Caco-2 (cell line): ENCODE measurements at regions not wholly inside any gene's neighbourhood (a gene's known extent, or its start where the extent isn't known, plus 50 kb on each side); places are given as distances from the start of the nearest gene placed in this dataset.

Experiments
- BruUV-seq: library from RNA; stranded (reverse); fragments of 400-500 nt; replicated peaks from 2 replicates; lab custom pipeline; 2021; lab: Mats Ljungman, UMichigan
- CTCF ChIA-PET: fragments of 300-600 bp; sonication (Branson Sonifier 250); formaldehyde crosslinking; loops from one replicate; lab custom pipeline; 2022; ENCODE audit warnings: antibody characterized with exemption; lab: Charles Lee
- POLR2A ChIA-PET: fragments of 300-600 bp; sonication (Branson Sonifier 250); formaldehyde crosslinking; loops from one replicate; lab custom pipeline; 2022; ENCODE audit warnings: antibody characterized with exemption; lab: Charles Lee
- DNase-seq, 2 experiments: peaks; one replicate each; pipeline versions ENCODE4 v3.0.0 to v3.0.0-alpha.2; 2020 to 2022
- H3K27me3 ChIP-seq: replicated peaks from 2 replicates; pipeline ENCODE4 v1.6.0; 2011; ENCODE audit warnings: low read length; ENCODE audit not compliant: control insufficient read depth, insufficient read depth
- H3K36me3 ChIP-seq: 2 replicates; pipeline ENCODE4 v1.5.1; 2011; ENCODE audit warnings: low read length; ENCODE audit not compliant: control insufficient read depth, insufficient read depth
- H3K4me1 ChIP-seq: fragments of 250-450 bp; sonication (Bioruptor Pico); 2 replicates; pipeline ENCODE4 v1.5.1; 2020; ENCODE audit warnings: mild to moderate bottlenecking
- H3K4me3 ChIP-seq: 2 replicates; pipeline ENCODE4 v1.5.1; 2011; ENCODE audit warnings: low read depth, mild to moderate bottlenecking, control low read depth, low read length
- H3K9me3 ChIP-seq: fragments of 250-450 bp; sonication (Bioruptor Pico); 2 replicates; pipeline ENCODE4 v1.5.1; 2020; ENCODE audit warnings: mild to moderate bottlenecking, moderate library complexity
- H3K27ac Mint-ChIP-seq: one replicate; pipeline ENCODE4 v1.8.0; 2022; ENCODE audit warnings: mixed read lengths; ENCODE audit not compliant: unreplicated experiment
- H3K27me3 Mint-ChIP-seq: one replicate; pipeline ENCODE4 v1.8.0; 2022; ENCODE audit warnings: mixed read lengths; ENCODE audit not compliant: insufficient read depth, unreplicated experiment
- H3K36me3 Mint-ChIP-seq: one replicate; pipeline ENCODE4 v1.8.0; 2022; ENCODE audit warnings: mild to moderate bottlenecking, mixed read lengths; ENCODE audit not compliant: insufficient read depth, unreplicated experiment
- H3K4me1 Mint-ChIP-seq: one replicate; pipeline ENCODE4 v1.8.0; 2022; ENCODE audit warnings: low read depth, mixed read lengths; ENCODE audit not compliant: unreplicated experiment
- H3K4me3 Mint-ChIP-seq: one replicate; pipeline ENCODE4 v1.8.0; 2022; ENCODE audit warnings: mild to moderate bottlenecking, moderate library complexity, mixed read lengths; ENCODE audit not compliant: unreplicated experiment
- H3K9me3 Mint-ChIP-seq: one replicate; pipeline ENCODE4 v1.8.0; 2022; ENCODE audit warnings: mixed read lengths; ENCODE audit not compliant: unreplicated experiment
- CTCF ChIP-seq, 2 experiments: fragments of 200-600 bp in 1 of 2; IDR thresholded peaks; 1 replicate in 1 of 2; 2 replicates in 1 of 2; pipeline versions ENCODE4 v1.5.1 to v1.8.0; 2011 to 2022; ENCODE audit warnings: antibody characterized with exemption in 1 of 2, control low read depth in 1 of 2, inconsistent platforms in 1 of 2, low read depth in 1 of 2, low read length in 1 of 2, mild to moderate bottlenecking in 1 of 2, moderate library complexity in 1 of 2; ENCODE audit not compliant: insufficient read depth in 1 of 2, severe bottlenecking in 1 of 2, unreplicated experiment in 1 of 2
- intact Hi-C: fragments of 100-400 bp; cut with micrococcal nuclease; formaldehyde crosslinking; loops from one replicate; pipeline ENCODE4 v1.10.0; 2022; ENCODE audit not compliant: unreplicated experiment

DNA sequence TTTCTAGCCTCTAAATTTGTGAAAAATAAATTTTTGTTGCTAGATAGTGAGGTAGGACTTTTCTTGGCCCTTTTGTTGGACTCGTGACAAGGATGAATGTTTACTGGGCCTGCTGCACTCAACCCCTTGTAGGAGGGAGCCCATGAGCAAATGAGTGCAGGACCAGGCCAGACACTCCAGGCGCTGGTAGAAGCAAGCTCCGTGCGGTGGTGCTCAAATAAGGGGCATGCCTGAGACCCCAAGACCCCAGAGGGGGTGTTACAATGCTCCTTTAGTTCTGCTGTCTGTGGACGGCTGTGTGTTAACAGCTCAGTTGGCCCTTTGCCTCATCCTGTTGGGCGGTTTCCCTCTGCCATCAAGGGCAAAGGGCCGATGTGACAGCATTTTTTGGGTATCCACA lies 1195.3 kb upstream of the PHF14 start:
- TF ChIP-seq CTCF (IDR thresholded peaks at IDR 0.05; ENCODE audit: insufficient read depth in 1 of 2, low read depth in 1 of 2, low read length in 1 of 2, severe bottlenecking in 1 of 2, unreplicated experiment in 1 of 2) = no peak
- POLR2A ChIA-PET = no interaction called here
- Histone ChIP-seq H3K27me3 (no peaks in the 10 kb centered on the region), H3K4me3 (no peak overlapping the region), H3K4me1 (no peaks in the 10 kb centered on the region), H3K36me3 (no peaks in the 10 kb centered on the region), H3K9me3 (no peaks in the 10 kb centered on the region)
- no peak for DNase-seq
- H3K27me3 Mint-ChIP-seq = no peaks in the 10 kb centered on the region
- H3K27ac Mint-ChIP-seq = no peak overlapping the region
- H3K36me3 Mint-ChIP-seq = no peaks in the 10 kb centered on the region
- CTCF ChIA-PET = no interaction called here
- H3K4me3 Mint-ChIP-seq = no peak overlapping the region
- no peaks in the 10 kb centered on the region for H3K4me1 Mint-ChIP-seq
- no TSS peak for BruUV-seq
- peaks cover 9% of the 10 kb centered on the region for H3K9me3 Mint-ChIP-seq
- intact Hi-C loops = no loop called here

DNA sequence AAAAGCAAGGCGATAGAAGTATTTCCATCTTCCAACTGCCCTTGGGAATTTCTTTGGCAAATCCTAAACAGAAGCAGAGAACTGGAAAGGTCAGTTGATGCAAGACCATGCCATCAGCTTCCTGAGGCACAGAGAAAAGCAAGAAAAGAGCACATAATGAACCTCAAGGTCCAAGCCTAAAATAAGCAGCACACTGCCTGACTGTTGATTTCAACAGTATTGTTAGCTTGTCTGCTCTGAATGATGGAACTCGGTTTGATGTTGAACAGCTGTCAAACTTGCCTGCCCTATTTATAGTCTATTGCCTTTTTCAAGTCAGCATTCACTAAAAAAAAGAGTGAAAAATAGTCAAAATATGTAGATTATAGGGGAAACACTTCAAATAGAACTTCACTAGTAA lies 1192.0 kb upstream of the PHF14 start:
- H3K4me1 Mint-ChIP-seq = no peaks in the 10 kb centered on the region
- Histone ChIP-seq H3K9me3 (no peaks in the 10 kb centered on the region), H3K36me3 (no peaks in the 10 kb centered on the region), H3K4me3 (no peak overlapping the region), H3K4me1 (no peaks in the 10 kb centered on the region), H3K27me3 (no peaks in the 10 kb centered on the region)
- peaks cover 4% of the 10 kb centered on the region for H3K9me3 Mint-ChIP-seq
- H3K27ac Mint-ChIP-seq = no peak overlapping the region
- no peaks in the 10 kb centered on the region for H3K36me3 Mint-ChIP-seq
- H3K27me3 Mint-ChIP-seq = no peaks in the 10 kb centered on the region
- intact Hi-C loops = no loop called here
- CTCF ChIA-PET = no interaction called here
- no peak for TF ChIP-seq CTCF (IDR thresholded peaks at IDR 0.05; ENCODE audit: insufficient read depth in 1 of 2, low read depth in 1 of 2, low read length in 1 of 2, severe bottlenecking in 1 of 2, unreplicated experiment in 1 of 2)
- POLR2A ChIA-PET = no interaction called here
- BruUV-seq = no TSS peak
- no peak for DNase-seq
- H3K4me3 Mint-ChIP-seq = no peak overlapping the region

DNA sequence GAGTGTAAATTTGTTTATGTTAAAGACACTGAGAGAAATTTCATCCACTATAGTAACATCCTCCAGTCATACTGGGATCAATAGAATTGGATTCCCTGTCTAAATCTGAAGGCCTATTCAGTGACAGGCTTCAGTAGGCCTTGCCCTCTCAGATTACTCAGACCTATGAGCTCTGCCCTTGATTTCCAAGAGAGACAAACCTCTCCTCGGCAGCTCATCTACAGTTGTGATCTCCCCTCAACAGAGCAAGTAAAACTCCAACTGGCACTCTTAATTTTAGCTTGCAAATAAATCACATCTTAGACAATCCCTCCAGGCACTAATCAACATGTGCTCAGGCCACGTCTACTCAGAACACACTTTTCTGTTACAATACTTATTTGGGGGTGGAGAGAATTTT lies 1191.4 kb upstream of the PHF14 start:
- DNase-seq = no peak
- no peaks in the 10 kb centered on the region for H3K36me3 ChIP-seq
- ChIA-PET POLR2A (no interaction called here), CTCF (no interaction called here)
- Mint-ChIP-seq H3K4me3 (no peak overlapping the region), H3K27ac (no peak overlapping the region), H3K36me3 (no peaks in the 10 kb centered on the region), H3K9me3 (no peaks in the 10 kb centered on the region), H3K27me3 (no peaks in the 10 kb centered on the region), H3K4me1 (no peaks in the 10 kb centered on the region)
- H3K4me1 ChIP-seq = no peaks in the 10 kb centered on the region
- no peak overlapping the region for H3K4me3 ChIP-seq
- no peaks in the 10 kb centered on the region for H3K9me3 ChIP-seq
- no peak for TF ChIP-seq CTCF (IDR thresholded peaks at IDR 0.05; ENCODE audit: insufficient read depth in 1 of 2, low read depth in 1 of 2, low read length in 1 of 2, severe bottlenecking in 1 of 2, unreplicated experiment in 1 of 2)
- BruUV-seq = no TSS peak
- intact Hi-C loops = no loop called here
- H3K27me3 ChIP-seq = no peaks in the 10 kb centered on the region
